Upper lobe of left lung (tissue), 6 donors: ENCODE measurements at regions not wholly inside any gene's neighbourhood (a gene's known extent, or its start where the extent isn't known, plus 50 kb on each side); places are given as distances from the start of the nearest gene placed in this dataset.

Experiments
- ATAC-seq, 2 donors: fragments of 200-7000 bp; cut with Tn5 transposase; one replicate each; pipeline ENCODE4 v1.9.1; 2022; ENCODE audit warnings: mild to moderate bottlenecking in 2 of 2, moderate library complexity in 2 of 2; ENCODE audit not compliant: low FRiP score in 2 of 2
- DNase-seq, 2 donors: peaks; one replicate each; pipeline ENCODE4 v3.0.0-alpha.2; 2019 to 2020
- H3K27ac ChIP-seq, 4 donors: fragments of 200-600 bp; sonication (generic); one replicate each; pipeline ENCODE4 v1.5.1; 2016 to 2019
- H3K27me3 ChIP-seq, 4 donors: fragments of 200-600 bp; sonication (generic); one replicate each; pipeline ENCODE4 v1.5.1; 2017 to 2019
- H3K36me3 ChIP-seq, 4 donors: fragments of 200-600 bp; sonication (generic); one replicate each; pipeline ENCODE4 v1.5.1; 2016 to 2019
- H3K4me1 ChIP-seq, 4 donors: fragments of 200-600 bp; sonication (generic); one replicate each; pipeline ENCODE4 v1.5.1; 2018 to 2019
- H3K4me3 ChIP-seq, 4 donors: fragments of 200-600 bp; sonication (generic); one replicate each; pipeline ENCODE4 v1.5.1; 2017 to 2019; ENCODE audit warnings: mild to moderate bottlenecking in 2 of 4, moderate library complexity in 1 of 4
- H3K9me3 ChIP-seq, 4 donors: fragments of 200-600 bp; sonication (generic); one replicate each; pipeline ENCODE4 v1.5.1; 2018 to 2019
- CTCF ChIP-seq, 6 experiments: fragments of 450-650 bp in 4 of 6; fragments of 200-600 bp in 2 of 6; sonication (generic) in 2 of 6; IDR thresholded peaks; one replicate each; pipeline ENCODE4 v1.5.1; 2016 to 2019; ENCODE audit warnings: antibody characterized with exemption in 6 of 6
- EP300 ChIP-seq, 4 donors: sonication (generic); formaldehyde crosslinking; IDR thresholded peaks; one replicate each; pipeline ENCODE4 v1.5.1; 2017; ENCODE audit warnings: antibody characterized with exemption in 4 of 4, control low read depth in 2 of 4
- POLR2A ChIP-seq, 4 donors: fragments of 450-650 bp; IDR thresholded peaks; one replicate each; pipeline ENCODE4 v1.5.1; 2016 to 2017; ENCODE audit warnings: antibody characterized with exemption in 4 of 4, mild to moderate bottlenecking in 2 of 4
- POLR2AphosphoS5 ChIP-seq, 2 donors: sonication (generic); formaldehyde crosslinking; IDR thresholded peaks; one replicate each; pipeline ENCODE4 v1.5.1; 2017; ENCODE audit warnings: antibody characterized with exemption in 2 of 2
- WGBS, 2 donors: methylation state at CpG; one replicate each; pipeline ENCODE4 v1.1.5; 2017 to 2018; 5-methylcytosine and 5-hydroxymethylcytosine counted together
- donor health status: DM: no; HTN: no; CAD: no; lungs with moderate emphysema.
- donor health status: DM: no; HTN: yes; CAD: no; lungs with severe emphysema.

DNA sequence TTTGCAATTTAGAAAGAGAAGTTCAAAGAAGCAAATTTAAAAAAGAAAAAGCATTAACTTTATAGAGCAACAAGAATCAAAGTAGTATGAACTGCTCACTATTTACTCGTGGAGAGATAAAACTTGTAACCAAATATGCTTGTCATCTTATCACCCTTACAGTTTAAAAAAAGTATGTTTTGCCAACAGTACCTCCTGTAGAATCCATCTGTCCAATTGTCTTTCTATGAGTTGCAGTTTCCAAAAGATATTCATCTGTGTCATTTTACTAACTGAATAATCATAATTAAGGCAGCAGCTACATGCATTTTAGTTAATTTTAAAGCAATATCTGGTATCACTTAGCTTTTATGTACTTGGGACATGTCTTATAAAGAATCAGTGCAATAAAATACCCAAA is 1112.3 kb downstream of the DSC3 start:
- no peaks in the 10 kb centered on the region for H3K36me3 ChIP-seq
- no peaks in the 10 kb centered on the region for H3K27me3 ChIP-seq
- H3K4me3 ChIP-seq: no peak overlapping the region
- DNase-seq: no peak
- no peak for TF ChIP-seq POLR2A (IDR thresholded peaks at IDR 0.05)
- no peak for TF ChIP-seq POLR2AphosphoS5 (IDR thresholded peaks at IDR 0.05)
- TF ChIP-seq EP300 (IDR thresholded peaks at IDR 0.05): no peak
- TF ChIP-seq CTCF (IDR thresholded peaks at IDR 0.05): no peak
- H3K27ac ChIP-seq: no peak overlapping the region
- H3K9me3 ChIP-seq: no peaks in the 10 kb centered on the region
- WGBS, 2 donors: 41 to 55% methylated on average over 1 of the region's 1 CpG
- no peaks in the 10 kb centered on the region for H3K4me1 ChIP-seq
- no peak for ATAC-seq

DNA sequence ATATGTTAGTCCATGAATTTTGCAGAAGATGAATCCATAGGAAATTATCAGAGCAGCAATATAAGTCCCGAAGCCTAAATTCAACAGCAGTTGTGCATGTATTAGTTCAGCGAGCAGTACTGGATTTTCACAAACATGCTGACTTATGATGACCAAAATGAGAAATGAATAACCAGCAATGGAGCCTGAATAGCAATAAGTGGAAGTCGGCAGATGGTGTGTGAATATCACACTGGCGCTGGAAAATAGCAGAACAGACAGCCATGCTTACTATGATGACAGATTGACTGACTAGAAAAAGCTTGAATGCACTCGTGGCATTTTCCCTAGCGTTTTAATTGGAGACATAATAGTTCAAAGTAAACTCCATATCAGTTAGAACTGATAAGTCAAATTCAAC is 1114.5 kb downstream of the DSC3 start:
- ATAC-seq (no peak), DNase-seq (no peak)
- no peak overlapping the region for H3K27ac ChIP-seq
- WGBS, 2 donors: 65% methylated on average over 6 of the region's 6 CpGs
- H3K36me3 ChIP-seq: no peaks in the 10 kb centered on the region
- no peaks in the 10 kb centered on the region for H3K9me3 ChIP-seq
- TF ChIP-seq POLR2A (IDR thresholded peaks at IDR 0.05): no peak
- TF ChIP-seq POLR2AphosphoS5 (IDR thresholded peaks at IDR 0.05): no peak
- no peak for TF ChIP-seq CTCF (IDR thresholded peaks at IDR 0.05)
- no peak for TF ChIP-seq EP300 (IDR thresholded peaks at IDR 0.05)
- no peaks in the 10 kb centered on the region for H3K27me3 ChIP-seq
- H3K4me1 ChIP-seq: no peaks in the 10 kb centered on the region
- no peak overlapping the region for H3K4me3 ChIP-seq

GRCh38 chr18:29925566-29925965 is 1117.0 kb downstream of the DSC3 start:
- Histone ChIP-seq H3K4me1 (no peaks in the 10 kb centered on the region), H3K27me3 (no peaks in the 10 kb centered on the region), H3K36me3 (no peaks in the 10 kb centered on the region), H3K9me3 (no peaks in the 10 kb centered on the region), H3K27ac (no peak overlapping the region), H3K4me3 (no peak overlapping the region)
- TF ChIP-seq EP300 (IDR thresholded peaks at IDR 0.05) (no peak), CTCF (IDR thresholded peaks at IDR 0.05) (no peak), POLR2A (IDR thresholded peaks at IDR 0.05) (no peak), POLR2AphosphoS5 (IDR thresholded peaks at IDR 0.05) (no peak)
- 89 to 95% methylated on average over 1 of the region's 1 CpG for WGBS, 2 donors
- no peak for ATAC-seq
- no peak for DNase-seq

- no peak for TF ChIP-seq CTCF (IDR thresholded peaks at IDR 0.05)
- no peak for TF ChIP-seq POLR2A (IDR thresholded peaks at IDR 0.05)
- TF ChIP-seq EP300 (IDR thresholded peaks at IDR 0.05): no peak
- no peak for TF ChIP-seq POLR2AphosphoS5 (IDR thresholded peaks at IDR 0.05)
- Histone ChIP-seq H3K27ac (no peak overlapping the region), H3K4me1 (no peaks in the 10 kb centered on the region), H3K9me3 (no peaks in the 10 kb centered on the region), H3K36me3 (no peaks in the 10 kb centered on the region), H3K27me3 (no peaks in the 10 kb centered on the region), H3K4me3 (no peak overlapping the region)
- WGBS, 2 donors: 79 to 80% methylated on average over 7 of the region's 7 CpGs
- peak in 1 of 2 donors; percentile 18 for DNase-seq
- ATAC-seq: no peak
These were observed 1130.2 kb downstream of the DSC3 start for GRCh38 chr18:29912351-29912750.

GRCh38 chr18:29892960-29893558 is 1149.5 kb downstream of the DSC3 start:
- Histone ChIP-seq H3K4me3 (no peak overlapping the region), H3K9me3 (no peaks in the 10 kb centered on the region), H3K27ac (no peak overlapping the region), H3K27me3 (no peaks in the 10 kb centered on the region), H3K36me3 (no peaks in the 10 kb centered on the region), H3K4me1 (no peaks in the 10 kb centered on the region)
- ATAC-seq: no peak
- WGBS, 2 donors: 64 to 72% methylated on average over 2 of the region's 2 CpGs
- no peak for DNase-seq
- TF ChIP-seq CTCF (IDR thresholded peaks at IDR 0.05): peak in 1 of 6 experiments; percentile 6
- no peak for TF ChIP-seq POLR2A (IDR thresholded peaks at IDR 0.05)
- no peak for TF ChIP-seq POLR2AphosphoS5 (IDR thresholded peaks at IDR 0.05)
- no peak for TF ChIP-seq EP300 (IDR thresholded peaks at IDR 0.05)
